ENCODE measurements at regions not wholly inside any gene's neighbourhood (a gene's known extent, or its start where the extent isn't known, plus 50 kb on each side); places are given as distances from the start of the nearest gene placed in this dataset.
A peak's percentile ranks its signal among the peaks of the same experiment; 100 is the strongest.

DNA sequence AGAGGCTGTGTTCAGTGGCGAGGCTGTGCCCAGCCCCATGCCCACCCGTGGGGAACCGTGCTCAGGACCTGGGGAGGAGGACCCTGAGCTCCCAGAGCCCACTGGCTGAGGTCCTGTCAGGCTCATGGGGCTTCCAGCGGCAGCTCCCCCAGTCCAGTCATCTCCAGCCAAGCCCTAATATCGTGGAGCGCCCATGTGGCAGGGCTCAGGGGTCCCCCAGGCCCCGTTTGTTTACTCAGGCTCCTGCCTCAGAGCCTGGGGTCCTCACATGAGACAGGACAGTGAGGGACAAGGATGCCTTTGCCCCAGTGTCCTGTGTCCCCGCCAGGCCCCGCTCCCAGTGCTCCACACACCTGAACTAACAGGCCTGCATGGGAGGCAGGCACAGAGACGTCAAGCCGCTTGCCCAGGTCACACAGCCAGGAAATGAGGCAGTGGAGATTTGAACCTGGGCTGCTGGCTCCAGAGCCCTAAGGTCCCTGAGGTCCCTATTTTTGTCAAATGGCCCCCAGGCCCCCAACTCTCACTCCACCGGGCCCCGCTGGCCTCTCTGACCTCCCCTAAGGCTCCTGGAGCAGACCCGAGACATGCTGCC lies 100.7 kb upstream of the ACTRT2 start:
- DNase-seq, result no peak

DNA sequence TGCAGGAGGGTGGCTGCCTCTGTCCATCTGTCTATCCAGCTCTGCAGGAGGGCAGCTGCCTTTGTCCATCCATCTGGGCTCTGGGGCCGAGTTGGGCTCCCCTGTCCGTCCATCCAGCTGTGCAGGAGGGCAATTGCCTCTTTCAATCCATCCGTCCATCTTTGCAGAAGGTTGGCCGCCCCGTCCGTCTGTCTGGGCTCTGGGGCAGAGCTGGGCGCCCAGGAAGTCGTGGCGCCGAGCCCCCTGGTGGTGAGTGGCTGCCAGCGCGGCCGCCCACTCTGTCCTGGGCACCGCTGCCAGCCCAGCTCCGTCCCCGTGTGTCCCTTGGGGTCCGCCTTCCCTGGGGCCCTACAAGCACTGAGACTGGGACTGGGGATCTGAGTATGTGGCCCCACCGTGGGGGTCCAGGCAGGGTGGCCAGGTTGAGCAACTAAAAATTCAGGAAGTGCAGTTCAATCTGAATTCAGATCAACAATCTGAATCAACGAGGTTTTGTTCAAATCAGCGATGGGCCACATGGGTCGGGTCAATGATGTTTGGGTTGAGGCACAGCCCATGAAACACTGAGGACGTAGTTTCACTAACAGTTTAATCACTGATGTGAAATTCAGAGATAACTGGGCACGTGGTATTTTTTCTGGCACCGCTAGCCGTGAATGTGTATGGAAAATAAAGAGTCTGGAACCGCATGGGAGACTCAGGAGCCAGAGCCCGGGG lies 99.1 kb upstream of the ACTRT2 start:
- no peak for DNase-seq

DNA sequence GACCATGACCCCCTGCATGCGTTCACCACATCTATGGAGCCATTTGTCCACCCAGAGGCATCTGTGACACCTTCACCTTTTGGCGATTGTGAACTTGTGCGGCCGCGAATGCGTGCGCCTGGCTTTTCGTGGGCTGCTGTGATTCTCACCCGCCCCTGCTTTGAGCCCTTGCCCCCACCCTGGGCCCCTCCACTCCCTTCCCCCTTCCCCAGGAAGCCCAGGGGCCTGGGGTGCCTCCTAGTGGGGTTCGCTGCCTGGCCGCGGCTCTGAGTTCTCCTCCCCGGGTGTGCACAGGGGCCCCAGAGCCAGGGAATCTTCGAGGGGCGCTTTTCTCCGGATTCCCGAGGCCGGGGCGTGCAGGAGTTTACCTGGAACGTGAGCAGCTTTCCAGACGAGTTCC lies 97.9 kb upstream of the ACTRT2 start:
- no peak for DNase-seq

DNA sequence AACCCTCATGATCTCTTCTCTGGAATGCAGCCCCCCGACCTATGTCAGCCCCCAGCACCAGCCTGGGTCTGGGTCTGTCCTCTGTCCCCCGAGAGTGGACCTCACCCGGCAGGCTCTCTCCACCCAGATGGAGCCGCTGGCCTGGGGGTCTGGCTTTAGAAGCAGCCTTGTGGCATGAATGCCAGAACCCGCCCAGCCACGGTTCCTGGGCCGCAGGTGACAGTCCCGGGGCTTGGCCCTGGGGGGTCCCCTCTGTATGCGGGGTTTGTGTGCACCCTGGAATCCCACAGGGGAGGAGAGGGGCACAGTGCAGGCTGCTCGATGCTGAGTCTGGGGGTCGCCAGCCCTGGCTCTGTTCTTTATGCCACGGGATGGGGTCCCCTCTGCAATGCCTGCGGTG lies 96.0 kb upstream of the ACTRT2 start:
- DNase-seq, result no peak

DNA sequence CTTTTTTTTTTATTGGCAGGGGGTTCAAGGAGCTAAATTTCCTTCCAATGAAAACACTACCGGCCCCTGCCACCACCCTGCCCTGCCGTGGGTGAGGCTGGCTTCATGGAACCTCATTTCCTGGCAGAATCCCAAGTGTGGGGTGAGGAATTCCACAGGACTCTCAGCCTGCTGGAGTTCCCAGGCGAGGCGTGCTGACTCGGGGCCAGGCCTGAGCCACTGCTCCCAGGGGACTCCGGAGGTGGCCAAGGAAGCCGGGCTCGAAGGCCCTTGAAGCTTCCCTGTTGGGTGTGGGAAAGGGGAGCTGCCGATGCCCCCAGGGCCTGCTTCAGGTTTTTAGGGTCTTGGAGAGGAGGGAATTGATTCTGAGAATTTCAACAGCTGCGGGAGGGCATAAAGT lies 95.3 kb upstream of the ACTRT2 start:
- no peak for DNase-seq

DNA sequence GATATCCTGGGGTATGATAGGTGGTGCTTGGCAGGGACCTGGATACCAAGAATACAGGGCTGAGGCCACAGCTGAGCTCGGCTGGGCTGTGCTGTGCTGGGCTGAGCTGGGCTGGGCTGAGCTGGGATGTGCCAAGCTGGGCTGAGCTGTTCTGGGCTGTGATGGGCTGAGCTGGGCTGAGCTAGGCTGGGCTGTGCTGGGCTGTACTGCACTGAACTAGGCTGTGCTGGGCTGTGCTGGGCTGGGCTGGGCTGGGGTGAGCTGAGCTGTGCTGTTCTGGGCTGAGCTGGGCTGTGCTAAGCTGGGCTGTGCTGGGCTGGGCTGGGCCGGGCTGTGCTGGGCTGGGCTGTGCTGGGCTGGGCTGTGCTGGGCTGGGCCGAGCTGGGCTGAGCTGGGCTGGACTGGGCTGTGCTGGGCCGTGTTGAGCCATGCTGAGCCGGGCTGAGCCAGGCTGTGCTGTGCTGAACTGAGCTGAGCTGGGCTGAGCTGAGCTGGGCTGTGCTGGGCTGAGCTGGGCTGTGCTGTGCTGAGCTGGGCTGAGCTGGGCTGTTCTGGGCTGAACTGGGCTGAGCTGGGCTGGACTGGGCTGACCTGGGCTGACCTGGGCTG lies 94.7 kb upstream of the ACTRT2 start:
- DNase-seq, result no peak

DNA sequence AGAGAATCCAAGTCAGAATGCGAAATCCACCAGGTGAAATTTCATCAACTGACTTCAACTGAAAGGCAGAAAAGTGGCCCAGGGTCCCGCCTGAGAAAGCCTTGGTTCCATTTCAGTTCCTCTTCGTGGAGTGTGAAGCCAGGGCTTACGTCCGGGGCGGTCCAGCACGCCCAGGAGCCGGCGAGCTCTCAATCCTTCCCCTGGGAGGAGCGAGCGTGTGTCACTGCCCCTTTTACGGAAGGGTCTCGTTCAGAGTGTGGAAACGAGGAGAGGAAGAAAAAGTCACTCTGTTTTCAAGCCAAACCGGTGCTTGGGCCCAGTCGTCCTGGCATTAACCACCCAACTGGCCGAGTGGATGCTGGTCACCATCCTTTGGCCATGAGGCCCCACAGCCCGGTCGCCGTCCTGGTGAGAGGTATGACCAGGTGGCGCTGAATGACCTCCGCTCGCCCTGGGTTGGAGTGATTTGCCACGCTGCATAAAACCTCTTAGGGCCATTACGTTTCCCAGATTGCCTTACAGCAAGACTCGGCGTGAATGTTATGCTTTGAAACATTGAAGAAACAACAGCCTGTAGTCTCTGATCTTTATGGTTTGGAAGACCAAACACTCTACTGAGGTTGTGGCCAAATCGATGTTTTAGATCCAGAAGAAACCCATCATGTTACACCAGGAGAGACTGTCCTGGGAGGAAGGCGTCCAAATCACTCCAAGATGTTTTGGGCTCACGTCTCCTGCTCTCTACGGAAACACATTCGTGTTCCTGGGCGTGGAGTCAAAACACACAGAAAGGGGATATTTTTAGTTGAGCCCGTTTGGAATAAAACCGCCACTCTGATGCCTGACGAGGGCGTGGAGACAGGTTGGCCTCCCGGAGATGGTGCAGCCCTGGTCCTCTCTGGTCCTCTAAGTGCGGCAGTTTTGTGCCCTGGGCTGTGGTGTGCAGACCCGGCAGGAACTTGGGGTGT lies 93.6 kb upstream of the ACTRT2 start:
- no peak for DNase-seq

DNA sequence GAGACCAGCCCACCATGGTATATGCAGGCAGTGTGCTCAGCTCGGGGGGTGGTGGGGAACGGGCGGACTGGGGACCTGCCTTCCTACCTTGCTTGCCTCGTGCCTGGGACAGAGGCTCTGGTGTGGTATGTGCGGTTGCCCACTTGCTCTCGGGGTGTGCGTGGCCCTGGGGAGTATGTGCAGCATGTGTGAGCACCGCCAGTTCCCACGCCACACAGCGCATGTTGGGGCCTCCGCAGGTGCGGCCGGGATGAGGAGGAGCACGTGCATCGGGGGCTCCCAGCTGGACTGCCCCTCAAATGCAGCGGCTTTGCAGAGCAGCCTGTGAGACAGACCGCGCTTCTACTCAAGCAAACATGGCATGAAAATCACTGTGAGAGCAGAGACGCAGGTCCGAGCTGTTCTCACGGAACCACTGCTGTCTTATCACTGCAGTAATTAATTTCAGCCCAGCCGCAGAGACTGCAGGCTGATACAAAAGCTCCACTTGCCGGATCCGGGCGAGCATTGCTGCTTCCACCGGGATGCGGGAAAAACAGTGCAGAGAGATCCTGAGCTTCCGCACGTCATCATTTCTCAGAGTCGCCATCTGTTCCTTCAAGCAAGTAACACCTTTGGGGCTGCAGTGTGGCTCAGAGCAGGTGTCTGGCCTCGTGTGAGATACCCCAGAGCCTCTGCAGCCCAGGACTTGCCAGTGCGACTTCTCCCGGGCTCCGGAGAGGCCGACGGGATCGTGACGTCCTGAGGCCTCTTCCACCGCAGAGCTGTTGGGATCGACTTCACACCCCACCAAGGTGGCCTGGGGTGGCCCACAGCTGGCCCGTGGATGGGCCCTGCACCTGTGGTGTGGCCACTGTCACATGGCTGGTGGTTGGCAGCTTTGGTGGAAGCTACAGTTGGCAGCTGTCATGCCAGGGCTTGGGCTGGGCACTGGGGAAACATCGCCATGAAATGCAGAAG lies 92.6 kb upstream of the ACTRT2 start:
- peak; percentile 90 for DNase-seq

DNA sequence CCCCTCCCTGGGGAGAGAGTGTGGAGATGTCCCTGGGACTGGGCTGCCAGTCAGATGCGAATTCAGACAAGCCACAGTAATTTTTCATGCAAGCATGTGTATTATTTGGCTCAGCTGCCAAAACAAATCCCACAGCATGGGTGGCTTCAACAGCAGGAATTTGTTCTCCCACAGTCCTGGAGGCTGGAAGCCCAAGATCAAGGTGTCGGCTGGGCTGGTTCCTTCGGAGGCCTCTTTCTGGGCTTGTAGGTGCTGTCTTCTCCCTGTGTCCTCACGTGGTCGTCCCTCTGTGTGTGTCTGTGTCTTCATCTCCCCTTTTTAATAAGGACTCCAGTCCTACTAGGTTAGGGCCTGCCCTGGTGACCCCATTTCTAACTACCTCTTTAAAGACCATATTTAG lies 91.9 kb upstream of the ACTRT2 start:
- DNase-seq, result no peak

DNA sequence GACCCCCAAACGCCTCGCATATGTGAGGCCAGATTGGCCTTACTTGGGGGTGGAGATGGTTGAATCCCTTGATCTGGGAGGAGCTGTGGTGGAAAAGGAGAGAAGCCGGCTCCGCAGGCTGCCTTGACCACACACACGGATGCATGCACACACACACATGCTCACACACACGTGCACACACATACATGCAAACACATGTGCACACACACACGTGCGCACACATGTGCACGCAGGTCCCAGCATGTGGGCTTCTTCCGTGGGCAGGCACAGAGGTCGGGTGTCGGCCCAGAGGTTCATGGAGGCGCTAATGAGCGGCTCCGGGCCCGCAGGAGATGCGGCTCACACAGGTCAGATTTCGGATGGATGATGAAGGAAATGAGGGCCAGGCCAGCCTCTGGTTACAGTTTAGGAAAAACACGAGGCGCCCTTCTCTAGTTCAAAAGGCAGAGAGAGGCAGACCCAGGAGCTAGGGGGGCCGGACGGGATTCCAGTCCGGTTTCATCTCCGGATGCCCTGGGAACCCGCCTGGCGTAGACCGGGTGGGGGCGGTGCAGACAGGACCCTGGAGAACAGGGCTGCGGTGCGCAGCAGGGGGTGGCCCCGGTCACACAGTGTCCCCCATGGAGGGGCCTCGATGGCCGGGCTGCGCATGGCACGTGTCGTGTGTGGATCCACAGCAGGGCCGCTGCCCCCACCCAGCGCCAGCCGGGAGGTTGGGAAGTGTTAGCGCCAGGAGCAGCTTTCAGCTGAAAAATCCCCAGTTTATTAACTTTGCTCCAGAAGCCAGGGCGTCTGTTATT lies 91.1 kb upstream of the ACTRT2 start:
- no peak for DNase-seq

DNA sequence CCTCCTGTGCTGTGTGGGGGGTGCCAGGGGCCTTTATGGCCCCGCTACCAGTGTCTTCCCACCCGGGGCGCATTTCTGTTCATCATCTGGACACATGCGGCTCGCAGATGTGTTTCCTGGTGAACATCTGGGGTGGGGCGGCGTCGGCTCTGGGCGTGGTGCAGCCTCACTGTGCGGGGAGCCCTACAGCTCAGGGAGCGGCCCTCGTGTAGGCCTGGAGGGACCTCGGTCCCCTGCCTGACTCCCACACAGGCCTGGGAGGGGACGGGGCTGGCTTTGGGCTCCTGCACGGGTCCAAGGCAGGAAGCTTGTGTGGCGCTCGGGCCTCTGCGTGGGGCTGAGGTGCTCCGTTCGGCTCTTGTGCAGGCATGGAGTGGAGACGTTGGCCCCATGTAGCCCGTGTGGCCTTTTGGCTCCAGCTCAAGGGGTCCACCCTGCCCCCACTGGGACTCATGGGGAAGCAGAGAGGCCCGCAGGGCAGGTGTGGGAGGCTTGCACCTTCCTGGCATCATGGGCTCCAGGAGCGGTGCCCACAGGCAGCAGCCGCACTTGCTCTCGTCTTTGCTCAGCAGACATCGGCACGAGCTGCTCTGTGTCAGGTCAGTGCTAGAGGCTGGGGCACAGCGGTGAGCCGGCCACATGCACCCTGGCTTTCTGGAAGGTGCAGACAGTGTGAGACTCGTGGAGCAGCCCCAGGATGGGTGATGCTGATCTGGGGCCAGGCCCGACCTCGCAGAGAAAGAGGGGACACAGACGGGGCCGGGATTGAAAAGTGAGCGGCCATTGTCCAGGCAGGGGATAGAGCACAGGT lies 90.1 kb upstream of the ACTRT2 start:
- no peak for DNase-seq

DNA sequence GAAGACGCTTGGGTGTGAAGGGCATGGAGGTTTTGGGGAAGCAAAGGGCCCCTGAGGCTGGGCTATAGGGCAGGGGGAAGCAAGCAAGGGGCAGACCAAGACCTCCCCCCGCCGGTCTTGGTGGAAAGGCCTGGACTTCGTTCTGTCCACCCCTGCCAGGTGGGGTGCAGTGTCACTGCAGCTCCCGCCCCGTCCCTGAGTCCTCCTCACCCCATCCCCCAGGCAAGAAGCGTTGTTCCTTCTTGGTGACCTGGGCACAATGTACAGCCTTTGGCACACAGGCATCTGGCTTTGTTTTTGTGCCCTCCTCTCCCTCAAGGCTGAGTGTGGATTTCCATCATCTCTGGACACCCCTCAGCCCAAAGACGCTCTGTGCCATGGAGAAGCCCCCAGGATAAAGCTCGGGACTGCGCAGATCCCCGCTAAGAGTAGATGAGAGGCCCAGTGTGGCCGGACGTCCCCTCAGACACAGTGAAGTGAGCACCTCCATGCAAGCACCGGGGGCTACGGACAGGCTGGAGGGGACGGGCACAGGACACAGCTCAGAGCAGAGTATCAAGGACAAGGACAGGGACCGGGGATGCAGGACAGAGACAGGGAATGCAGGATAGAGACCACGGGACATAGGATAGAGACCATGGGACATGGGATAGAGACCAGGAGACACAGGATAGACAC lies 89.4 kb upstream of the ACTRT2 start:
- no peak for DNase-seq

DNA sequence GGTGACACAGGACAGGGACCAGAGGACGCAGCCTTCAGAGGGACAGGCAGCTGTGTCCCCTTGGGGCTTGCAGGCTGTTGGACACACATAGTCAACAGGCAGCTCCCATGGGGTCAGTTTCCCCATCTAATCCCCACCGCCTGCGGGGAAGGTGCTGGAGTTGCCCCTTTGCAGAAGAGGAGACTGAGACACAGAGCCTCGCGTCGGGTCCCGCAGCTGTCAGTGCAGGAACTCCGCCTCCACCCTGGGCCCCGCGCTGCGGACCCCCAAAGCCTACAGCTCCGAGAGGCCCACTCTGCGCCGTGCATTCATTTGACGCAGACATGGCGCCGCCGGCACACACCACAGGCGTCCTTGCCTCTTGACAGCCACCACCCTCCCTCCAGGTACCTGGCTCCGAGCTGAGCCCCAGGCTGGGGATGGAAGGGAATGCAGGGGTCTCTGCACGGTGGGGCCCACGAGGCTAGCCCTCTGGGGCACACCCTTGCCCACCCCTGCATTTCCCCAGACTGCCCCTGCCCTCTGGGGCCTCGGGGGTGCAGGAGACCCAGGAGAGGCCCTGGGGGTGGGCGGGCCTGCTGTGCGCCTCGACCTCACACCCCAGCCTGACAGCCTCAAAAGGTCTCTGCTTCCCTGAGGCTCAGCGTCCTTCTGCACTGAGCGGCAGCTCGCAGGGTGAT lies 88.5 kb upstream of the ACTRT2 start:
- DNase-seq, result no peak

DNA sequence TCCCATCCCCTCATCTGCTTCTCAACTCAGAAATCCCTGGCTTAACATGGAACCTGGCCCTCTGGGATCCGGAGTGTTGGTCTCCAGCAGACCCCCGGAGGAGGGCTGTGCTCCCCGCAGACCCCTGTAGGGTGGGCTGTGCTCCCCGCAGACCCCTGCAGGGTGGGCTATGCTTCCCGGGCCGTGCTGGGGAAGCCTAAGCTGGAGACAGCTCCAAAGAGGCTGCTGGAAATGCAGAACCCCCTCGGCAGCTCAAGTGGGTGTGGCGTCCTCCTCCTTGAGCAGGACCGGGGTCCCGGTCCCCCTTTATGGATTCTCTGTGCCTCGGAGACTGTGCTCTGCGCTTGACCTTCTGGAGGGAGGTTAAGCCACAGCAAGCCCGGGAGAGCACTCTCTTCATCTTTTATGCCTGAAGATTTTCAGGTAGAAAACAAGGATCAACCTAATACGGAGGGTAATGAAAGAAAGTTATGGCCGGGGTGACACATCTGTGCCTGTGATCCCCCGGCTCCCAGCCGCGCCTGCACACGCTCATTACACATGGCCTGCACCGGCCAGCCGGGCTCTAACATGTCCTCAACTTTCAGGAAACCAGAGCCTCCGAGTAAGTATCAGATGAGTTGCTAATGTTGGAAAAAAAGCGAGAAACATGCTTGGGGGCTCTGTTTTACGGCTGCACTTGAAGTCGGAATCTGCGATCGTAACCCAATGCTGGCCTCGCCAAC lies 87.7 kb upstream of the ACTRT2 start:
- DNase-seq, result no peak

DNA sequence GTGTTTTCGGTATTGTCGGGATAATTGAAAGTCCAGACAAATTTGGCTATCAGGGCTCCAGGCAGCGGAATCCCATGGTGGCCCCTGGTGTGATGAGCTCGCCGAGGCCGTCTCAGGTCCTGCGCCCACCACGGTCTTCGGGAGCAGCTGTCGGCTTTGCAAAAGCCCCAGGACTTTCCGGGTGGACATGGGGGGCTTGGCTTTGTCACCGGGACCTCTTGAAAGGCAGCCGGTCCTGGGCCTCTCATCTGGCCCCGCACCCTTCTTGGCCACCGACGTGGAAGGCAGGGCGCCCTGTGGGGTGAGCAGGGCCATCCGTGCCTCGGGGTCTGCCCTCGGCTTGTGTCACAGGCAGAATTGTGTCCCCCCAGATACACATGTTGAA lies 87.1 kb upstream of the ACTRT2 start:
- DNase-seq, result no peak

DNA sequence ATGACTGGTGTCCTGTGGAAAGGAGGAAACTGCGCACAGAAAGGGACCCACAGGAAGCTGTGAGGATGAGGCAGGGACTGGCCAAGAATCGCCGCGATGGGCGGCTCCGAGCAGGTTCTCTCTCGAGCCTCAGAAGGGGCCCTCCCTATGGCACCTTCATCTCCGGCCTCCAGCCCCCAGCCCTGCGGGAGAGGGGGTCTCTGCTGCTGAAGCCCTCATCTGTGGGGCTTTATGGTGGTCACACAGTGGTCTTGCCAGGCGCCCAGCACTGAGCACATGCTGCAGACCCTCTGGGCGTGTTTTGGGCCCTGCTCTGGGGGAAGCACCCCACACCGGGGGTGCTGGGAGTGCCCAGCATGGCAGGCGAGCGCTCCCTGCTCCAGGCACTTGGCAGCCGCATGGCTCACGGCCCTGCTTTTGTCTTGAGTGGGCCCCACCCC lies 86.6 kb upstream of the ACTRT2 start:
- DNase-seq, result no peak

DNA sequence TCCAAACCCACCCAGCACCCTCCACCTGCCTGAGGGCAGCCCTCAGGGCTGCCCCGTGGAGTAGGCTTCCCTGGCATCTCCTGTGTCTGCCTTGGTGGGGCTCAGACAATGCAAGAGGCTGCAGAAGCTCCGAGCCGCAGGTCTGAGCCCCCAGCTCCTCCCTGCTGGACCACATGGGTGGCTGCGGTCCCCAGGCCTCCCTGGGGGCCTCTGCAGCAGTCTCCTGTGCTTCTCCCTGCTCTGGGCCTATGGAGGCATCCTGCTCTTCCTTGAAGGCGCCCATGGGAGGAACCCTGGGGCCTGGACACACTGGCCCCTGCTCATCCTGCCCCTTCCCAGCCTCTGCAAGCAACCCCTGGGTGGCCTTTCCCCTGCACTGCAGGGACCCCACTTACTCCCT lies 86.1 kb upstream of the ACTRT2 start:
- DNase-seq, result no peak

DNA sequence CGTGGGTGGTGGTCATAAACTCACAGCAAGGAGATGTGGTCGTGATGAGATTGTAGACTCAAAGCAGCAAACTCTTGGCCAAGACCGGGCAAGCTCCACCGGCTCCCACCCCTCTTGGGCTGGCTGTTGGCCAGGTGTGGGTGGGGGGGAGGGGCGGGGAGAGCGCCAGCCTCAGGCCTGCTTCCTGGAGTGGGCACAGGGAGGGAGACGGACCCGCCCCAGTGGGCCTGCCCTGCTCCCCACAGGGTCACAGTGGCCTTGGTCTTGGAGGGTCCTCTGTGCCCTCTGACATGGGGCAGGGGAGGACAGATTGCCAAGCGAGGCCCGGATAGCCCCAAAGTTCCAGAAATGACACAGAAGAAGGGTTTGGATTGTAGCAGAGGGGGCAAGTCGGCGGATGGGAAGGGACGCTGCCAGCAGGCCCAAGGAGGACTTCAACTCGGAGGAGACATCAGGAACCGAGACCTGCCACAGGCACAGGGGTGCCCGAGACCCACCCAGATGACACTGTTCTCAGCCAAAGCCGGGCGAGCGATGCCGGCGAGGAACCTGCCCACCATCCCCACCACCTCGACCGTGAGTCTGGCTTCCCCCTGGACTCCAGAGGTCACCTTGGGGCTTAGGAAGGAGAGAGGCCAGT lies 85.4 kb upstream of the ACTRT2 start:
- no peak for DNase-seq
